ENCODE measurements at regions not wholly inside any gene's neighbourhood (a gene's known extent, or its start where the extent isn't known, plus 50 kb on each side); places are given as distances from the start of the nearest gene placed in this dataset.

DNA sequence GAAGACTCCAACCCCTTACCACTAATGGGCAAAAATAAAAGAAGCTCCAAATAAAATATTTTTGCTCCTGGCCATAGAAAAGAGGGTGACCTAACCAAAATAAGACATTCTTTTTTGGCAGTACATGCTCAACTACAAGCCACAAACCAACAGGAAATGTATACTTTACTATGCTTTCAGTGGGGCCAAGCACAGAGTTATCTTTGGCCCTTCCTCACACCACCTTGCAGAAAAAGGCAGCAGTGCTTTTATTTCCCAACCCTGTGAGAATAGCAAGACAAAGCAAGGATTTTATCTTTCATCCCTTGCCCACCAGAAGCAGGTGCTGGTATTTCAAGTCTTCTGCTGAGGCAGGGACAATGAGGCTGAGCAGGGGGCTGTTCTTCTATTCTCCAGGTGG lies 1493.1 kb downstream of the CDH11 start:
- TF ChIP-seq, protein P1, sequence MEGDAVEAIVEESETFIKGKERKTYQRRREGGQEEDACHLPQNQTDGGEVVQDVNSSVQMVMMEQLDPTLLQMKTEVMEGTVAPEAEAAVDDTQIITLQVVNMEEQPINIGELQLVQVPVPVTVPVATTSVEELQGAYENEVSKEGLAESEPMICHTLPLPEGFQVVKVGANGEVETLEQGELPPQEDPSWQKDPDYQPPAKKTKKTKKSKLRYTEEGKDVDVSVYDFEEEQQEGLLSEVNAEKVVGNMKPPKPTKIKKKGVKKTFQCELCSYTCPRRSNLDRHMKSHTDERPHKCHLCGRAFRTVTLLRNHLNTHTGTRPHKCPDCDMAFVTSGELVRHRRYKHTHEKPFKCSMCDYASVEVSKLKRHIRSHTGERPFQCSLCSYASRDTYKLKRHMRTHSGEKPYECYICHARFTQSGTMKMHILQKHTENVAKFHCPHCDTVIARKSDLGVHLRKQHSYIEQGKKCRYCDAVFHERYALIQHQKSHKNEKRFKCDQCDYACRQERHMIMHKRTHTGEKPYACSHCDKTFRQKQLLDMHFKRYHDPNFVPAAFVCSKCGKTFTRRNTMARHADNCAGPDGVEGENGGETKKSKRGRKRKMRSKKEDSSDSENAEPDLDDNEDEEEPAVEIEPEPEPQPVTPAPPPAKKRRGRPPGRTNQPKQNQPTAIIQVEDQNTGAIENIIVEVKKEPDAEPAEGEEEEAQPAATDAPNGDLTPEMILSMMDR (IDR thresholded peaks at IDR 0.05; ENCODE audit: low read depth, low read length) = no peak
- TF ChIP-seq MYC (IDR thresholded peaks at IDR 0.05; ENCODE audit: low read depth, low read length) = no peak
- TF ChIP-seq, protein P2, sequence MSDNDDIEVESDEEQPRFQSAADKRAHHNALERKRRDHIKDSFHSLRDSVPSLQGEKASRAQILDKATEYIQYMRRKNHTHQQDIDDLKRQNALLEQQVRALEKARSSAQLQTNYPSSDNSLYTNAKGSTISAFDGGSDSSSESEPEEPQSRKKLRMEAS (IDR thresholded peaks at IDR 0.05; ENCODE audit: low read depth, low read length) = no peak
- TF ChIP-seq POLR2A (IDR thresholded peaks at IDR 0.05; ENCODE audit: extremely low read depth, insufficient read length) = no peak
- no peak overlapping the region for H3K4me3 ChIP-seq (ENCODE audit: low read depth, low read length)
- DNase-seq (ENCODE audit: low read depth) = no peak

DNA sequence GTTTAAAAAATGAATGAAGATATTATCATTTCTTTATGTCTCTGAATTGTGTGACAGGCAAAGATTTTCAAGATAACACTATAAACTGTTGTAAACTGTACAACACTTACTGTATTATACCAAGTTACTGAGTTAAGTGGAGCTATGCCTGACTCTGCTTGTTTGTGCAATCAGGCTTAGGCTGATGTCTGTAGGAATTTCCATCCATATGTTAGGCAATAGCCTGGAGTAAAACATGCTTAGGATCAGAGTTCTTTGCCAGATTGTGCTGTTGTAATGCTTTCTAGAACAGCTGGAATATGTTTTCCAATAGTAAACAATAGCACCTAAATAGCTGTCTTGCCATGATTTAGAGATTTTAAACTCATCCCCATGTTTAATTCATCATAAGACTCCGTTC lies 1496.7 kb downstream of the CDH11 start:
- DNase-seq (ENCODE audit: low read depth) = no peak
- H3K4me3 ChIP-seq (ENCODE audit: low read depth, low read length) = no peak overlapping the region
- TF ChIP-seq MYC (IDR thresholded peaks at IDR 0.05; ENCODE audit: low read depth, low read length) (no peak), POLR2A (IDR thresholded peaks at IDR 0.05; ENCODE audit: extremely low read depth, insufficient read length) (no peak)
- TF ChIP-seq, protein P1 (IDR thresholded peaks at IDR 0.05; ENCODE audit: low read depth, low read length) = no peak
- TF ChIP-seq, protein P2 (IDR thresholded peaks at IDR 0.05; ENCODE audit: low read depth, low read length) = no peak

DNA sequence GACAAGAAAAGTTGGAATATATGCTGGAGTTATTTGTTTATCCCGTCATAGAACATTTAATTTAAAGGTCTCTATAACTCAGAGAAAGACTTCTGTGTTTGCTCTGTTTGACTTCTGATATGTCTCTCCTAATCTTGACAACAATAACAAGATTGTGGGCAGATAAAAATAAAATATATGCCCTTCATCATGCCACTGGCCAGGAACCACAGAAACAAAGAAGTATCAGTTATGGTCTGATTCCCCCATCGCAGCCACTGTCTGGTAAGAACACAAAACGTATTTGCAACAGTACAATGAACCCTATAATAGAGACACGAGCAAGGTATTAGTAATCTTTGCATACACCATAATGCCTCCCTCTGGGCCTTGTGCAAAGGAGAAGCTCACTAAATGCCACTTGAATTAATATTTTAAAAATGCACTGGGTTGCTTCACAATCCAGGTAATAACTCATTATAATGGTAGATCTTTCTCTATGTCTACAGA lies 1498.3 kb downstream of the CDH11 start:
- DNase-seq (ENCODE audit: low read depth) = no peak
- TF ChIP-seq MYC (IDR thresholded peaks at IDR 0.05; ENCODE audit: low read depth, low read length) = no peak
- H3K4me3 ChIP-seq (ENCODE audit: low read depth, low read length) = no peak overlapping the region

DNA sequence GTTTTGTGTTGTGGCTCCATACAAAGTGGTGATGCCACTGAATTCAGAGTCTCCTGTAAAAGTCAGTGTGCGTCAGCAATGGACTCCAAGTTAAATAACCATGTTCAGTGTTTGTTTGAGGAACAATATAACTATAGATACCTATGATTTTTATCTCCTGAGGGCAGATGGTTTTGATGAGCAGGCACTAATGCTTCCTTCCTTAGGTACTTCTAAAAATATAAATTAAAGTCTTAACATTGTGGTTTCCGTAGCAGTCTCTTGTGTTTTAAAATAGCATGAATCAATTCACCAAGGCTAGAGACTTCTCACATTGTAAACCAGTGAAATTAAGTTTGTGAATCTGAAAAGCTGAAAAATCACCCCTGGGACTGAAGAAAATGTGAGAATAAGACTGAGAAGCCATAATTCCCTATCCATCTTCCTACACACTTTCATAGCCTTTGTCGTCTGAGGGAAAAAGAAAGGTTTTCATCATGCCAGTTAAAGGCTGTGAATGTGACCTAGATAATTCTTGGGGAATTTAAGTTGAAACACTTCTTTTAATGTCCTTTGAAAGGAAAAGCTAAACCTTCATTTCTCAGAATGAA lies 1502.9 kb downstream of the CDH11 start:
- TF ChIP-seq MYC (IDR thresholded peaks at IDR 0.05; ENCODE audit: low read depth, low read length) (no peak), POLR2A (IDR thresholded peaks at IDR 0.05; ENCODE audit: extremely low read depth, insufficient read length) (no peak)
- TF ChIP-seq, protein P2 (IDR thresholded peaks at IDR 0.05; ENCODE audit: low read depth, low read length) = no peak
- TF ChIP-seq, protein P1 (IDR thresholded peaks at IDR 0.05; ENCODE audit: low read depth, low read length) = no peak
- no peak for DNase-seq (ENCODE audit: low read depth)
- no peak overlapping the region for H3K4me3 ChIP-seq (ENCODE audit: low read depth, low read length)

DNA sequence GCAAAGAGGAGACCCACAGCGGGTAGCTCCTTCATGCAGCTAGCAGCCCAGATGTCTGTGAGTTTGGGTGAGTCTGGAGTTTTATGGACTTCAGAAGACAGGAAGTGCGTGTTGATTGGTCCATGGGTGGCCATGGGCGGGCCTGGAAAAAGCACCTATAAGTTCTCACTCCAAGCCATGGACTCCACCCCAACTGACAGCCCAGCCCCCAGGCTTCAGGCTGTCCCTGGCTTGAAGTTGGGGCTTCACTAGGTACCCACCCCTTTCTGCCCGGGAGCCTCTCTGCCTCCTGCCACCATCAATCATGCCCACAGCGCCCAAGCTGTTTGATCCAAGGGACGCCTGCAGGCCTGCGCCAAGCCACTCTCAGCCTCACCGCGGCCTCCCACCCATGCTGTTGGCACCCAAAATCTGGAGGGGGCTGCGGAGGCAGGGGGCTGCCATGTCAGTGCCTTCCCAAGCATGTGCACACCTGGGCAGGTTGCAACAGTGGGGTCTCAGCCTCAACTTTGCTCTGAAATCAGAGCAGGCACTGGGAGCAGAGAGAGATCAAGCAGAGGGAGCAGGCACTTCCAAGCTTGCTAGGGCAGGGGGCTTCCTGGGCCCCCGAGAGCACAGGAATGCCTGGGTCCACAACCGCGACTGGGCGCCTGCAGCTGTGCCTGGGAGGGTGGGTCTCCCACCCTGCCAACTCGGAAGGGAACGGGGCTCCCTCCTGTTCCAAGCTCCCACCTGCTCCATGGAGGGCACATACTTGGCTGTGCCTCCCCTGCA lies 1503.7 kb downstream of the CDH11 start:
- TF ChIP-seq POLR2A (IDR thresholded peaks at IDR 0.05; ENCODE audit: extremely low read depth, insufficient read length) = no peak
- TF ChIP-seq, protein P2 (IDR thresholded peaks at IDR 0.05; ENCODE audit: low read depth, low read length) = no peak
- TF ChIP-seq, protein P1 (IDR thresholded peaks at IDR 0.05; ENCODE audit: low read depth, low read length) = no peak
- no peak for TF ChIP-seq MYC (IDR thresholded peaks at IDR 0.05; ENCODE audit: low read depth, low read length)
- no peak overlapping the region for H3K4me3 ChIP-seq (ENCODE audit: low read depth, low read length)
- DNase-seq (ENCODE audit: low read depth) = peak; percentile 2
